ENCODE measurements at regions not wholly inside any gene's neighbourhood (a gene's known extent, or its start where the extent isn't known, plus 50 kb on each side); places are given as distances from the start of the nearest gene placed in this dataset.
"Not testable (repeated sequence)": the region's sequence is repeated elsewhere in the genome, so short reads cannot be mapped to it uniquely, and the experiment has no call there.

GRCh38 chrY:7835416-7835815, 923.9 kb upstream of the AMELY start:
- in situ Hi-C loops (cut with MboI; ENCODE audit: low pct_ligation_motif_present in 1 of 4, low pct_unique_long_range_greater_than_20kb in 1 of 4, low sequenced_read_pairs in 3 of 4), result no loop called here
- WGBS, 2 donors (ENCODE audit: low coverage in 1 of 2), result no CpG with 5 or more reads among the region's 5 CpGs

GRCh38 chrY:7834284-7834683, 922.7 kb upstream of the AMELY start:
- Histone ChIP-seq H3K4me1 (no peaks in the 10 kb centered on the region), H3K4me3 (no peak overlapping the region), H3K27ac (no peak overlapping the region), H3K36me3 (no peaks in the 10 kb centered on the region), H3K27me3 (no peaks in the 10 kb centered on the region), H3K9me3 (no peaks in the 10 kb centered on the region)
- TF ChIP-seq EP300 (IDR thresholded peaks at IDR 0.05; ENCODE audit: low read depth) (no peak), CTCF (IDR thresholded peaks at IDR 0.05) (no peak), POLR2AphosphoS5 (IDR thresholded peaks at IDR 0.05) (peak in 1 of 3 donors; percentile 20), POLR2A (IDR thresholded peaks at IDR 0.05) (no peak)
- intact Hi-C loops (cut with DNase I; ENCODE audit: low total_unique reads), result no loop called here
- in situ Hi-C loops (cut with MboI; ENCODE audit: low pct_ligation_motif_present in 1 of 4, low pct_unique_long_range_greater_than_20kb in 1 of 4, low sequenced_read_pairs in 3 of 4), result no loop called here
- no CpG with 5 or more reads among the region's 2 CpGs for WGBS, 2 donors (ENCODE audit: low coverage in 1 of 2)
- no peak for DNase-seq

More at GRCh38 chrY:7835416-7835815, 923.9 kb upstream of the AMELY start:
- H3K4me1 ChIP-seq, result no peaks in the 10 kb centered on the region
- intact Hi-C loops (cut with DNase I; ENCODE audit: low total_unique reads), result no loop called here
- DNase-seq, result no peak
- no peak for TF ChIP-seq EP300 (IDR thresholded peaks at IDR 0.05; ENCODE audit: low read depth)
- no peak for TF ChIP-seq POLR2A (IDR thresholded peaks at IDR 0.05)
- TF ChIP-seq CTCF (IDR thresholded peaks at IDR 0.05), result no peak
- no peak for TF ChIP-seq POLR2AphosphoS5 (IDR thresholded peaks at IDR 0.05)
- H3K27me3 ChIP-seq, result no peaks in the 10 kb centered on the region
- H3K9me3 ChIP-seq, result no peaks in the 10 kb centered on the region
- no peak overlapping the region for H3K4me3 ChIP-seq
- H3K27ac ChIP-seq, result no peak overlapping the region
- no peaks in the 10 kb centered on the region for H3K36me3 ChIP-seq

- H3K27me3 ChIP-seq; in situ Hi-C loops (cut with MboI; ENCODE audit: low pct_ligation_motif_present in 1 of 4, low pct_unique_long_range_greater_than_20kb in 1 of 4, low sequenced_read_pairs in 3 of 4); H3K9me3 ChIP-seq; DNase-seq; H3K4me3 ChIP-seq; H3K27ac ChIP-seq; intact Hi-C loops (cut with DNase I; ENCODE audit: low total_unique reads); H3K4me1 ChIP-seq; H3K36me3 ChIP-seq: not testable (repeated sequence)
These were observed 919.3 kb upstream of the AMELY start for GRCh38 chrY:7830881-7831280.

- WGBS, 2 donors (ENCODE audit: low coverage in 1 of 2), result no CpG with 5 or more reads among the region's 2 CpGs
- no peak for TF ChIP-seq CTCF (IDR thresholded peaks at IDR 0.05)
- TF ChIP-seq POLR2A (IDR thresholded peaks at IDR 0.05), result no peak
- no peak for TF ChIP-seq POLR2AphosphoS5 (IDR thresholded peaks at IDR 0.05)
- no peak for TF ChIP-seq EP300 (IDR thresholded peaks at IDR 0.05; ENCODE audit: low read depth)
- intact Hi-C loops (cut with DNase I; ENCODE audit: low total_unique reads), result no loop called here
- DNase-seq, result no peak
- in situ Hi-C loops (cut with MboI; ENCODE audit: low pct_ligation_motif_present in 1 of 4, low pct_unique_long_range_greater_than_20kb in 1 of 4, low sequenced_read_pairs in 3 of 4), result no loop called here
- no peaks in the 10 kb centered on the region for H3K27me3 ChIP-seq
- no peaks in the 10 kb centered on the region for H3K36me3 ChIP-seq
- H3K9me3 ChIP-seq, result no peaks in the 10 kb centered on the region
- H3K27ac ChIP-seq, result no peak overlapping the region
- no peaks in the 10 kb centered on the region for H3K4me1 ChIP-seq
- no peak overlapping the region for H3K4me3 ChIP-seq
These were observed 915.0 kb upstream of the AMELY start for GRCh38 chrY:7826533-7826932.

- no peak for TF ChIP-seq POLR2A (IDR thresholded peaks at IDR 0.05)
- no peak for TF ChIP-seq POLR2AphosphoS5 (IDR thresholded peaks at IDR 0.05)
- TF ChIP-seq CTCF (IDR thresholded peaks at IDR 0.05), result no peak
- no peak for TF ChIP-seq EP300 (IDR thresholded peaks at IDR 0.05; ENCODE audit: low read depth)
- in situ Hi-C loops (cut with MboI; ENCODE audit: low pct_ligation_motif_present in 1 of 4, low pct_unique_long_range_greater_than_20kb in 1 of 4, low sequenced_read_pairs in 3 of 4), result no loop called here
- no CpG with 5 or more reads among the region's 1 CpG for WGBS, 2 donors (ENCODE audit: low coverage in 1 of 2)
These were observed 914.3 kb upstream of the AMELY start for GRCh38 chrY:7825874-7826273.

More at GRCh38 chrY:7825874-7826273, 914.3 kb upstream of the AMELY start:
- Histone ChIP-seq H3K27me3 (no peaks in the 10 kb centered on the region), H3K4me3 (no peak overlapping the region), H3K9me3 (no peaks in the 10 kb centered on the region), H3K27ac (no peak overlapping the region), H3K4me1 (no peaks in the 10 kb centered on the region), H3K36me3 (no peaks in the 10 kb centered on the region)
- no peak for DNase-seq
- intact Hi-C loops (cut with DNase I; ENCODE audit: low total_unique reads), result no loop called here

All from transverse colon (tissue), 4 donors.